H1 (cell line): ENCODE measurements at regions not wholly inside any gene's neighbourhood (a gene's known extent, or its start where the extent isn't known, plus 50 kb on each side); places are given as distances from the start of the nearest gene placed in this dataset.

ENCODE experiments used
- CTCF ChIA-PET: fragments of 300-600 bp; sonication (Branson Sonifier 250); formaldehyde crosslinking; loops from one replicate; lab custom pipeline; 2021; ENCODE audit not compliant: partially characterized antibody; lab: Charles Lee
- POLR2A ChIA-PET: fragments of 300-600 bp; sonication (Branson Sonifier 250); formaldehyde crosslinking; loops from one replicate; lab custom pipeline; 2021; ENCODE audit warnings: inconsistent platforms; ENCODE audit not compliant: partially characterized antibody; lab: Charles Lee
- DNase-seq, 2 experiments: peaks; one replicate each; pipeline versions ENCODE4 v3.0.0 to v3.0.0-alpha.2; 2010 to 2022; ENCODE audit warnings: low spot score in 2 of 2, low read depth in 1 of 2, mixed read lengths in 1 of 2
- FAIRE-seq: peaks from 2 replicates; lab custom pipeline; 2011; peaks lifted over from hg19 to GRCh38; lab: Jason Lieb, UNC
- H2AFZ ChIP-seq: 2 replicates; pipeline ENCODE4 v1.8.1; 2012; ENCODE audit warnings: low read length, inconsistent platforms
- H2AK5ac ChIP-seq: 2 replicates; pipeline ENCODE4 v1.6.1; 2013; ENCODE audit warnings: low read depth, low read length
- H2BK120ac ChIP-seq: replicated peaks from 2 replicates; pipeline ENCODE3; 2013; ENCODE audit warnings: low read depth, low read length, inconsistent platforms
- H2BK12ac ChIP-seq: 2 replicates; pipeline ENCODE4 v1.6.1; 2013; ENCODE audit warnings: low read depth, low read length
- H2BK15ac ChIP-seq: 2 replicates; pipeline ENCODE4 v1.6.1; 2013; ENCODE audit warnings: low read length
- H2BK20ac ChIP-seq: 2 replicates; pipeline ENCODE4 v1.6.1; 2013; ENCODE audit warnings: low read length
- H2BK5ac ChIP-seq: 2 replicates; pipeline ENCODE4 v1.6.1; 2013; ENCODE audit warnings: low read depth, low read length
- H3K14ac ChIP-seq: 2 replicates; pipeline ENCODE4 v1.6.1; 2013; ENCODE audit warnings: inconsistent platforms; ENCODE audit not compliant: insufficient read length
- H3K18ac ChIP-seq: 2 replicates; pipeline ENCODE4 v1.6.1; 2013; ENCODE audit warnings: low read length; ENCODE audit errors: extremely low read depth
- H3K23ac ChIP-seq: 2 replicates; pipeline ENCODE4 v1.6.1; 2013; ENCODE audit warnings: inconsistent platforms; ENCODE audit not compliant: insufficient read length
- H3K23me2 ChIP-seq: 2 replicates; pipeline ENCODE4 v1.6.1; 2013; ENCODE audit warnings: low read depth, low read length
- H3K27ac ChIP-seq: 2 replicates; pipeline ENCODE4 v1.6.1; 2011; ENCODE audit warnings: low read depth, low read length, inconsistent platforms
- H3K27me3 ChIP-seq, 4 experiments: replicated peaks in 1 of 4; 1 replicate in 1 of 4; 2 replicates in 3 of 4; pipeline versions ENCODE4 v1.6.1 to v1.8.1; 2011 to 2013; ENCODE audit warnings: low read length in 3 of 4, mild to moderate bottlenecking in 3 of 4, inconsistent platforms in 2 of 4, mixed read lengths in 2 of 4, moderate library complexity in 1 of 4; ENCODE audit not compliant: control insufficient read depth in 3 of 4, insufficient read depth in 3 of 4; ENCODE audit errors: extremely low read depth in 1 of 4
- H3K36me3 ChIP-seq, 4 experiments: 2 replicates each; pipeline versions ENCODE4 v1.6.1 to v1.8.1; 2011 to 2013; ENCODE audit warnings: mild to moderate bottlenecking in 4 of 4, low read length in 3 of 4, moderate library complexity in 2 of 4, control low read depth in 1 of 4, inconsistent platforms in 1 of 4; ENCODE audit not compliant: insufficient read depth in 4 of 4, control insufficient read depth in 2 of 4
- H3K4ac ChIP-seq: replicated peaks from 2 replicates; pipeline ENCODE3; 2013; ENCODE audit warnings: low read length, low read depth, mixed read lengths, inconsistent platforms; ENCODE audit not compliant: insufficient read length
- H3K4me1 ChIP-seq, 4 experiments: replicated peaks in 1 of 4; 1 replicate in 1 of 4; 2 replicates in 3 of 4; pipeline versions ENCODE4 v1.6.1 to v1.8.1; 2011 to 2013; ENCODE audit warnings: low read length in 3 of 4, inconsistent platforms in 2 of 4, mixed read lengths in 1 of 4; ENCODE audit not compliant: insufficient read depth in 4 of 4, control insufficient read depth in 3 of 4
- H3K4me2 ChIP-seq, 2 experiments: 2 replicates each; pipeline versions ENCODE4 v1.6.1 to v1.8.1; 2011 to 2013; ENCODE audit warnings: low read depth in 2 of 2, low read length in 2 of 2, control low read depth in 1 of 2, inconsistent platforms in 1 of 2, mild to moderate bottlenecking in 1 of 2; ENCODE audit not compliant: insufficient read depth in 1 of 2
- H3K4me3 ChIP-seq, 4 experiments: fragments of 200-600, 300-600 bp in 1 of 4; sonication (generic), shearing (Covaris generic), sonication (Bioruptor Twin) in 1 of 4; 2 replicates each; pipeline versions ENCODE4 v1.5.1 to v1.8.1; 2011 to 2016; ENCODE audit warnings: low read length in 4 of 4, low read depth in 3 of 4, control low read depth in 2 of 4, inconsistent platforms in 2 of 4, mild to moderate bottlenecking in 2 of 4, mixed read lengths in 1 of 4, moderate library complexity in 1 of 4; ENCODE audit not compliant: insufficient read depth in 2 of 4; ENCODE audit errors: extremely low read depth in 1 of 4
- H3K56ac ChIP-seq: replicated peaks from 2 replicates; pipeline ENCODE3; 2013; ENCODE audit warnings: low read depth, mild to moderate bottlenecking, mixed read lengths, low read length, inconsistent platforms; ENCODE audit not compliant: insufficient read length
- H3K79me1 ChIP-seq: 2 replicates; pipeline ENCODE4 v1.6.1; 2013; ENCODE audit warnings: low read depth, low read length, control low read depth
- H3K79me2 ChIP-seq, 2 experiments: 2 replicates each; pipeline versions ENCODE4 v1.6.1 to v1.8.1; 2012 to 2013; ENCODE audit warnings: low read length in 2 of 2, mild to moderate bottlenecking in 2 of 2, inconsistent platforms in 1 of 2; ENCODE audit not compliant: insufficient read depth in 2 of 2, control insufficient read depth in 1 of 2
- H3K9ac ChIP-seq, 4 experiments: replicated peaks in 1 of 4; 1 replicate in 1 of 4; 2 replicates in 3 of 4; pipeline versions ENCODE4 v1.6.1 to v1.8.1; 2011 to 2013; ENCODE audit warnings: low read depth in 3 of 4, low read length in 3 of 4, control low read depth in 2 of 4, mild to moderate bottlenecking in 2 of 4, moderate library complexity in 2 of 4, inconsistent platforms in 1 of 4; ENCODE audit errors: extremely low read depth in 1 of 4
- H3K9me3 ChIP-seq, 2 experiments: 2 replicates each; pipeline versions ENCODE4 v1.6.1 to v1.8.1; 2012 to 2013; ENCODE audit warnings: mild to moderate bottlenecking in 2 of 2, moderate library complexity in 2 of 2, control low read depth in 1 of 2, inconsistent platforms in 1 of 2, low read depth in 1 of 2, low read length in 1 of 2, mixed read lengths in 1 of 2; ENCODE audit not compliant: insufficient read depth in 2 of 2
- H4K20me1 ChIP-seq, 2 experiments: replicated peaks in 1 of 2; 2 replicates each; pipeline versions ENCODE3 to v1.8.1; 2011 to 2013; ENCODE audit warnings: inconsistent platforms in 2 of 2, low read length in 2 of 2, mild to moderate bottlenecking in 1 of 2; ENCODE audit not compliant: insufficient read depth in 2 of 2, control insufficient read depth in 1 of 2
- H4K5ac ChIP-seq: 2 replicates; pipeline ENCODE4 v1.6.1; 2013; ENCODE audit warnings: low read length, low read depth, mixed read lengths, inconsistent platforms; ENCODE audit not compliant: insufficient read length
- H4K8ac ChIP-seq: 2 replicates; pipeline ENCODE4 v1.8.0; 2013; ENCODE audit warnings: mild to moderate bottlenecking, moderate library complexity, low read length, inconsistent platforms; ENCODE audit not compliant: insufficient read depth; ENCODE audit errors: extremely low read depth
- H4K91ac ChIP-seq: replicated peaks from 2 replicates; pipeline ENCODE3; 2013; ENCODE audit warnings: low read length, mixed read lengths, inconsistent platforms; ENCODE audit not compliant: insufficient read length
- SUZ12 ChIP-seq: fragments of 200-600 bp; sonication (generic); IDR thresholded peaks from 2 replicates; pipeline ENCODE4 v1.6.1; 2012; ENCODE audit warnings: mild to moderate bottlenecking, inconsistent platforms, low read length, moderate library complexity, mixed read lengths
- WGBS, 2 experiments: shearing (Covaris generic) in 1 of 2; methylation state at CpG; one replicate each; pipeline versions ENCODE4 v1.1.6 to v1.1.7; 2013 to 2015; ENCODE audit warnings: low lambda C conversion rate in 2 of 2, mixed read lengths in 2 of 2, inconsistent platforms in 1 of 2, low coverage in 1 of 2, missing lambda C conversion rate in 1 of 2; ENCODE audit not compliant: insufficient replicate concordance in 2 of 2, insufficient coverage in 1 of 2, insufficient read length in 1 of 2; ENCODE audit errors: extremely low coverage in 1 of 2, missing lambda C conversion rate in 1 of 2; 5-methylcytosine and 5-hydroxymethylcytosine counted together

DNA sequence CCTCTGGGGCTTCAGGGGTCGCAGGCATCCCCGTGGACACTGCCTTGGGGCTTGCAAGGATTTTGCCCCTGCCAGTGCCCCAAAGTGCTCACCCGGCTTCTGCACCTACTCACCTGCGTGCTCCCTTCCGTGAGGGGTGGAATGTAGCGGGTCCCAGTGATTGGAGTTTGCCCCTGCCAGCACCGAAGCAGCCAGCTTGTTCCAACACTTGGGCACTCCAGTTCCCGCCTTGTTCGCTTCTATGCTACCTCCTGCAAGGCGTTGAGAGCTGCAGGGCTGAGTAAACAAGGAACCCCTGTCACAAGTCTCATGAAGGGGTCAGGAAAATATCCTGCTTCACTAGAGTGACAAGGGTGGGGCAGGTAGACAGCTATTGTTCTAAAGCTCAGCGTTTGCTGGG is 631.5 kb downstream of the EPHA4 start:
- H3K9me3 ChIP-seq, result peaks cover 2 to 6% of the 10 kb centered on the region in 2 experiments; a peak in 2 of 4 replicates
- no peak for DNase-seq
- H3K4me1 ChIP-seq, result no peaks in the 10 kb centered on the region; a peak in 1 of 7 replicates
- peak overlapping the region; percentile 46; the same call in 1 of the 2 replicates for H4K8ac ChIP-seq
- ChIA-PET POLR2A (interaction anchor here (0.6 to 0.9 kb wide), 2 partner anchors 8 to 197 kb away, joined by 3 read pairs; no protein-coding TSS in a partner anchor), CTCF (no interaction called here)
- H3K4me2 ChIP-seq, result no peak overlapping the region
- H3K18ac ChIP-seq, result no peak overlapping the region
- no peak overlapping the region for H3K56ac ChIP-seq
- H3K79me1 ChIP-seq, result no peaks in the 10 kb centered on the region
- H2BK15ac ChIP-seq, result no peak overlapping the region
- no peak overlapping the region for H2BK120ac ChIP-seq
- peak overlapping the region; percentile 59 for H3K4ac ChIP-seq
- no peak for FAIRE-seq
- no peak overlapping the region for H2BK5ac ChIP-seq
- H3K14ac ChIP-seq, result no peak overlapping the region
- H2BK12ac ChIP-seq, result no peak overlapping the region
- no peak overlapping the region for H3K4me3 ChIP-seq
- H2BK20ac ChIP-seq, result no peak overlapping the region
- WGBS, 2 experiments, result 93% methylated on average over 11 of the region's 11 CpGs; no CpG with 5 or more reads in 1 of the 2 experiments
- no peak overlapping the region for H2AK5ac ChIP-seq
- no peak overlapping the region for H3K23ac ChIP-seq
- no peaks in the 10 kb centered on the region for H3K79me2 ChIP-seq
- H3K27ac ChIP-seq, result no peak overlapping the region
- H3K36me3 ChIP-seq, result no peaks in the 10 kb centered on the region; a peak in 1 of 8 replicates
- H3K27me3 ChIP-seq, result no peaks in the 10 kb centered on the region
- no peak overlapping the region for H4K5ac ChIP-seq
- no peak overlapping the region; the same call in 1 of the 2 replicates for H2AFZ ChIP-seq
- no peak for TF ChIP-seq SUZ12
- no peak overlapping the region for H4K91ac ChIP-seq
- no peak overlapping the region for H3K9ac ChIP-seq
- H4K20me1 ChIP-seq, result no peaks in the 10 kb centered on the region
- peaks cover 2% of the 10 kb centered on the region; the same call in 1 of the 2 replicates for H3K23me2 ChIP-seq
